Kidney glomerular epithelial cell (primary cell): ENCODE measurements at regions not wholly inside any gene's neighbourhood (a gene's known extent, or its start where the extent isn't known, plus 50 kb on each side); places are given as distances from the start of the nearest gene placed in this dataset.

Experiments used
- DNase-seq: peaks from one replicate; lab custom pipeline; 2025; lab: John Stamatoyannopoulos, UW

DNA sequence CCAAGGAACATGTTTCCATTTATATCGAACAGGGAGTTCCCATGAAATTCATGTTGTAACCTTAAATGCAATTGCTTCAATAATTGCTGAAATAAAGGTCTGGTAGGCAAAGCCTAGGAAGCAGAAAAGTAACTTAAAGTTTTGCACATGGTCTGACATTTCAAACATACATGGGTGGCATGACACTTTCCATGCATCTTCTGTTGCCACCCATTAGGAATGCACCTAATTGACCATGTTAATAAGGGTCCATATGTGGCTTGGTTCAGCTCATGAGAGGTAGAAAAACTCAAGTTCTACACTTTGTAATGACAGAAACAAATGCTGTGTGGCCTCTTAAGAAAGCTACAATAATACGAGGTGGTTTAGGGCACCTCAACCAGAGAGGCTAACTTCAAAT is 72.0 kb upstream of the GORAB start:
- DNase-seq: no peak

DNA sequence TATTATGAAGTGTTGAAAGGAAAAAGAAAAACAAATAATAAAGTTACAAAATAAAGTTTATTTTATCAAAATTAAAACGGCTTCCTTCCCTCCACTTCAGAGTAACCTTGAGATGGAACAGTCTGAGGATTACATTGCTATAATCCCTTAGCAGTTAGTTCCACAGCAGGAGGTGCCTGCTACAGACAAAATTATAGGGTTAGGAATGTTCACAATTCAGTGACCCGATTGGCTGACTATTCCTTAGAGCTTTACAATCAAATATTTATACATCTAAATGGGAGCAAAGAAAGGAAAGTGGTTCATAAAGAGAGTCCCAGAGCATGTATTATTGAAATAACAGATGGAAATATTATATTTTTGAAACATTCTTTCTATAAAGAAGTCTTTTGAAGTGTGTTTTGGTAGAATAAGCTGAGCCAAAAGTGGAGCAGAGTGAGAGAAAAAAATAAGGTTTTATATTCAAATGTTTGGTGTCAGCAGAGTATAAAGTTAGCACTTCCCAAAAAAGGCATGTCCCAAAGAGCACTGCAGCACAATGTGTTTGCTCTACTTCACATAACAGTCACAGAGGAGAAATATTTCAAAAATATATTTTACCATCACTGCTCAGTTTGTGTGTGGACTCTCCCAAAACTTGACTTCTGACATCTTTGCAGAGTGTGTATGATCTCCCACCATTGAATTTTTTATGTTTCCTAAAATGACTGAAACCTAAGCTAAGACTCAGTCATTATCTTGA is 71.4 kb upstream of the GORAB start:
- DNase-seq: no peak

DNA sequence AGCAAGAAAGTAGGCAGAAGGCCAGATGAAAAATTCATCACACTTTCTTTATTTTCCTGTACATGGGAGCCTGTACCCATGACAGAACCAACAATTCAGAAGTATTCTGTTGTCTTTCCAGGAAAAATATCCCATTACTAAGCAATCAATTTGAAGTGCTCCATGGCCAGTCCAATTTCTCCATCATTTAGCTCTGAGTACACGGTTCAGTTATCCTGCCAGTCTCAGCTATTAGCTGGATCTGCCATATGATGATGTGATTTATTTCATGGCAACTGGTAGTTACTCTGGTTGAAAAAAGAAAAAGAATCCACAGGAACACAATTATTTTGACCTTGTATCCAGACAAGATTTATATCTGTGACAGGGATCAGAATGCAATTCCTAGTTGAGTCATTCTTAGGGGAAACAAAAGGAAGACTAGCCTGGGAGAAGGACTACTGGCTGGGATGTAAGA is 70.6 kb upstream of the GORAB start:
- DNase-seq: no peak

DNA sequence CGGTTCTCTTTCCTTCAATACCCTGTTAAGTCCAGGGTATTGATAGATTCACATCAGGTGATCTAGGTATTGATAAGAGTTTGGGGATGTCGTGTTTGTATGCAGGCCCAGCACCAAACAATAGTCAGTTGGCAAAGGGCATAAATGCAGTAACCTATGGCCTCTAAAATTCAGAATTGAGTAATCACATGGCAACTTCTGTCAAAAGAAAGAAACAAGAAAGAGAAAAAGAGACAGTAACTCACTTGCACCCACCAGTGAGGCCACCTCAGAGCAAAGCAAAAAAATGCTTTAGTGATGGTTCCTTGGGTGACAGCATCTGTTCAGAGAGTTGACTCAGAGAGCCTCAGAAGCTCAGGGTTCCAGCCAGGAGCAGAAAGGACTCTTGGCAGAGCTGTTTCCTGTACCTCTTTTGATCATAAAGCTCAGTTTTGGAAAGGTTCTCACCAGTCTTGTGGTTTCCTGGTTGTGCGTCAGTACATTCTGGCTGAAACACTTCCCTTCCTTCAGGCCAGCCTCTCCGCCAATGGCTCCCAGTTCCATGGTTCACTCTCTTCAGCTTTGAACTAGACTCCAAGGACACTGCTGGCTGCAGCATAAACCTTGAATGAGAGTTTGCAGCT is 70.1 kb upstream of the GORAB start:
- DNase-seq: no peak

GRCh38 chr1:170470121-170470520 is 61.8 kb upstream of the GORAB start:
- DNase-seq: no peak

DNA sequence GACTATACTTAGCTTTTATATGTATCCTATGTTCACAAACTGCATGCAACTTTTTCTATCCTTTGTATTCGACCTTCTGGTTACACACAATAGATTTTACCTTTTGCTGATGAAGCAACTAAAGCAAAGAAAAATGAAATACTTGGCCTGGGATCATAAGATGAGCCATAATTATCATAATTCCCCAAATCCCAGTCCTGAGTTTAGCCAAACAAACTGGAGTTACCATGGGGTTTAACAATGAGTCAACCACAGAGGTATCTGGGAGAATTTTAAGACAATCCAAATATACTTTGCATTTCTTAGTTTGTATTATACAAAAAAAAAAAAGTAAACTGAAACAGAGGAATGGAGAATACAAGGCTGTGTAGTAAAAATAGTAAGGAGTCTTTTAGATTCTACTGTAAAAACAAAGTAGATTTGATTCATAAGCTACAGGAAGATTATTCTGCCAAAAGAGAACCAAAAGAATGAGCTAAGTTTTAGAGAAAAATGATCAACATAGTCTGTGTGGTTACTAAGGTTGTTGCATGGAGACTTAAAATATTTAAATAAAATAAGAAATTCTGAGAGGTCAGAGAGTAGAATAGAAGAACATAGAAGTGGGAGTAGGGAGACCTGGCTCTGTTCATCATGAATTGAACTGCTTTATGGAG is 60.4 kb upstream of the GORAB start:
- DNase-seq: no peak

DNA sequence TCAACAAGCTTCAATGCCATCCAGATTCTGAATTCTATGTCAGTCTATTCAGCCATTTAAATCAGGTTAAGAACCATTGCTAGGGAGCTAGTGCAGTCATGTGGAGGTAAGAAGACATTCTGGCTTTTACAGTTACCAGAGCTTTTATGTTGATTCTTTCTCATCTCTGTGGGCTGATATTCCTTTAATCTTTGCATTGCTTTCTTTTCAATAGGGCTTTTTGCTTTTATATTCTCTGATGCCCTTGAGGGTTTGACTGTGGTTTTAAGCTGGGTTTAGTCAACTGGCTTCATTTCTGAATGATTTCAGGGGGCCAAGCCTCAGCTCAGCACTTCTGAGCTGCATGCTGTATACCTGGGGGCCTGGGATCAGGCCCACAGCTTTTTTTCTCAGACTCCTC is 51.0 kb upstream of the GORAB start:
- DNase-seq: no peak
